Suprapubic skin (tissue), 4 donors: ENCODE measurements at regions not wholly inside any gene's neighbourhood (a gene's known extent, or its start where the extent isn't known, plus 50 kb on each side); places are given as distances from the start of the nearest gene placed in this dataset.

Experiments
- DNase-seq, 2 donors: peaks; one replicate each; pipeline ENCODE4 v3.0.0-alpha.2; 2019; ENCODE audit warnings: low spot score in 2 of 2
- H3K27ac ChIP-seq: fragments of 200-600 bp; sonication (generic); one replicate; pipeline ENCODE4 v1.5.1; 2019
- H3K27me3 ChIP-seq: fragments of 200-600 bp; sonication (generic); one replicate; pipeline ENCODE4 v1.5.1; 2019
- H3K36me3 ChIP-seq: fragments of 200-600 bp; sonication (generic); one replicate; pipeline ENCODE4 v1.5.1; 2019
- H3K4me1 ChIP-seq: fragments of 200-600 bp; sonication (generic); one replicate; pipeline ENCODE4 v1.5.1; 2019
- H3K4me3 ChIP-seq: fragments of 200-600 bp; sonication (generic); one replicate; pipeline ENCODE4 v1.5.1; 2019; ENCODE audit warnings: mild to moderate bottlenecking
- H3K9me3 ChIP-seq: fragments of 200-600 bp; sonication (generic); one replicate; pipeline ENCODE4 v1.5.1; 2019
- EP300 ChIP-seq: sonication (generic); formaldehyde crosslinking; IDR thresholded peaks from one replicate; pipeline ENCODE4 v1.6.1; 2017; ENCODE audit warnings: antibody characterized with exemption
- POLR2A ChIP-seq, 2 donors: fragments of 450-650 bp; IDR thresholded peaks; one replicate each; pipeline ENCODE4 v1.6.1; 2017; ENCODE audit warnings: antibody characterized with exemption in 2 of 2, mild to moderate bottlenecking in 2 of 2, moderate library complexity in 2 of 2
- POLR2AphosphoS5 ChIP-seq, 3 donors: sonication (generic); formaldehyde crosslinking; IDR thresholded peaks; one replicate each; pipeline ENCODE4 v1.6.1; 2017; ENCODE audit warnings: antibody characterized with exemption in 3 of 3
- WGBS: methylation state at CpG from one replicate; pipeline ENCODE4 v1.1.5; 2018; 5-methylcytosine and 5-hydroxymethylcytosine counted together
- TF ChIP-seq, protein P1 (sequence below), 2 donors: fragments of 200-600 bp in 1 of 2; fragments of 450-650 bp in 1 of 2; sonication (generic) in 1 of 2; IDR thresholded peaks; one replicate each; pipeline ENCODE4 v1.5.1; 2016 to 2019; ENCODE audit warnings: antibody characterized with exemption in 2 of 2, mild to moderate bottlenecking in 1 of 2, moderate library complexity in 1 of 2

DNA sequence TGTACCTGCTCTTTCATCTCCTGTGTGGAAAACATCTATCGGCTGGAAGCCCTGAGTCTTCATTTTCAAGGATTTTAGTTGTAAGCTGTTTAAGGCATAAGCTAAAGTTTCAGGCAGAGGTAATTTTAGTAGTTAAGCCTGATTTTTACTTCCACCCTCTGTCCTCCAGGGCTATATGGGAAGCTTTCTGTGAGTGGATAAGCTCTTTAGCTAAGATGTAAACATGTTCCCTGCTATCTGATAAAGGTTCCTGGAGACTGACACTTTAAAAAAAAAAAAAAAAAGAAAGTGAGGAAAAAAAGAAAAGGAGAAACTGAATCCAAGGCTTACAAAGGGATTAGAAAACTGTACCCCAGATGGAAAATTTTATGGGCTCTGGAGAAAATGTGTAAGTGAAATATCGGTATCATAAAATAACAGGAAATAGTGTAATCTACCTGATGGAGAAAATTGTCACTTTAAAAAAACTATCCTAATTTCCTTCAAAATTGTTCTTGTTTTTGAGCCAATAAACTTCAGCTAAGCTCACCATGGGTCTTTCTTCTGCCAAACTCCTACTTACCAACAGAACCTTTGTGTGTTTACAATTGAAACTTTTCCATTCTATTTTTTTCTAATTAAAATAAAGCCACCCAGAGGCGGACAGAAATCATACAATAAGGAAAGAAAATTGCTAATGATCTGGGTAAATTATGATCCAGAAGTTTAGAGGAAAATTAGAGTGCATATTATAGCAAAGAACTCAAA, 180.5 kb downstream of the TGFB2 start:
- Histone ChIP-seq H3K9me3 (no peaks in the 10 kb centered on the region), H3K36me3 (no peaks in the 10 kb centered on the region), H3K27ac (no peak overlapping the region), H3K4me1 (no peaks in the 10 kb centered on the region), H3K4me3 (no peak overlapping the region), H3K27me3 (no peaks in the 10 kb centered on the region)
- DNase-seq = no peak
- 80% methylated on average over 3 of the region's 3 CpGs for WGBS
- TF ChIP-seq EP300 (no peak), POLR2A (IDR thresholded peaks at IDR 0.05) (no peak), POLR2AphosphoS5 (IDR thresholded peaks at IDR 0.05) (no peak)
- TF ChIP-seq, protein P1, sequence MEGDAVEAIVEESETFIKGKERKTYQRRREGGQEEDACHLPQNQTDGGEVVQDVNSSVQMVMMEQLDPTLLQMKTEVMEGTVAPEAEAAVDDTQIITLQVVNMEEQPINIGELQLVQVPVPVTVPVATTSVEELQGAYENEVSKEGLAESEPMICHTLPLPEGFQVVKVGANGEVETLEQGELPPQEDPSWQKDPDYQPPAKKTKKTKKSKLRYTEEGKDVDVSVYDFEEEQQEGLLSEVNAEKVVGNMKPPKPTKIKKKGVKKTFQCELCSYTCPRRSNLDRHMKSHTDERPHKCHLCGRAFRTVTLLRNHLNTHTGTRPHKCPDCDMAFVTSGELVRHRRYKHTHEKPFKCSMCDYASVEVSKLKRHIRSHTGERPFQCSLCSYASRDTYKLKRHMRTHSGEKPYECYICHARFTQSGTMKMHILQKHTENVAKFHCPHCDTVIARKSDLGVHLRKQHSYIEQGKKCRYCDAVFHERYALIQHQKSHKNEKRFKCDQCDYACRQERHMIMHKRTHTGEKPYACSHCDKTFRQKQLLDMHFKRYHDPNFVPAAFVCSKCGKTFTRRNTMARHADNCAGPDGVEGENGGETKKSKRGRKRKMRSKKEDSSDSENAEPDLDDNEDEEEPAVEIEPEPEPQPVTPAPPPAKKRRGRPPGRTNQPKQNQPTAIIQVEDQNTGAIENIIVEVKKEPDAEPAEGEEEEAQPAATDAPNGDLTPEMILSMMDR (IDR thresholded peaks at IDR 0.05) = no peak

DNA sequence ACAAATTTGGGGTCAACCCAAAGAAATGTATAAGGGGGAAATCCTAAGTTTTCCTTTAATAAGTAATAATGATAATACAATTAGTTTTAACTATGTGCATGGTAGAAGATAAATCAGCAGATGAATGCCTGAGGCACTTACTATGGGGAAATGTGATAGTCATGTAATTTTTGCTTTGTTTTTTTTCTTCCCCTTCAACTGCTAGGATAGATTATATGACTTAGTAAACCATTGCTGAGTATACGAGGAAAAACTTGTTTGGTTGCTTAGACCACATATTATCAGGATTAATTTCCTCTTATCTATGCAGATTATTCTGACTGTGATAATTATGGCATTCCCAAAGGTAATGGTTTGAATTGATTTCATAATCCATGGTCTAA, 181.1 kb downstream of the TGFB2 start:
- H3K27me3 ChIP-seq = no peaks in the 10 kb centered on the region
- no peak overlapping the region for H3K4me3 ChIP-seq
- H3K36me3 ChIP-seq = no peaks in the 10 kb centered on the region
- H3K4me1 ChIP-seq = no peaks in the 10 kb centered on the region
- WGBS = 66% methylated on average over 1 of the region's 1 CpG
- TF ChIP-seq EP300 = no peak
- TF ChIP-seq POLR2A (IDR thresholded peaks at IDR 0.05) = no peak
- no peak for TF ChIP-seq POLR2AphosphoS5 (IDR thresholded peaks at IDR 0.05)
- no peak for DNase-seq
- no peak overlapping the region for H3K27ac ChIP-seq
- H3K9me3 ChIP-seq = no peaks in the 10 kb centered on the region

DNA sequence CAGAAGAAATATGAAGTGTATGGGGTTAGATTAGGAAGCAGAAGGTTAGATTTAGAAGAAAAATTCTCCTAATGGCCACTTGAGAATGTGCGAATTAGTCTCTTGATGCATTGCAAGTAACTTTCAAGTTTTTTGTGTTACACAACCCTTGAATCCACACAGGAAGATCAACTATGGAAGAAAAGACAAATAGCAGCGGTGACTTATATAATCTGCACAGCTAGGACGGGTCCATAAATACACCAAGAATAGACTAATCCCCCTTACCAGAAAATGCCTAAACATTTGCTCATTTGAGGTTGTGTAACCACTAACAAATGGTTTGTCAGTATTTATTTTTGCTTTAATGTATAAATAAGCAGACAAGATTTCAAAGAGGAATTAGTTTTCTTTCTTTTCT, 182.6 kb downstream of the TGFB2 start:
- H3K27me3 ChIP-seq = no peaks in the 10 kb centered on the region
- no peak overlapping the region for H3K27ac ChIP-seq
- no peak overlapping the region for H3K4me3 ChIP-seq
- TF ChIP-seq POLR2A (IDR thresholded peaks at IDR 0.05) (no peak), EP300 (no peak), POLR2AphosphoS5 (IDR thresholded peaks at IDR 0.05) (no peak)
- TF ChIP-seq, protein P1 (IDR thresholded peaks at IDR 0.05) = no peak
- no peaks in the 10 kb centered on the region for H3K4me1 ChIP-seq
- H3K9me3 ChIP-seq = no peaks in the 10 kb centered on the region
- WGBS = 93% methylated on average over 3 of the region's 3 CpGs
- H3K36me3 ChIP-seq = no peaks in the 10 kb centered on the region
- no peak for DNase-seq

DNA sequence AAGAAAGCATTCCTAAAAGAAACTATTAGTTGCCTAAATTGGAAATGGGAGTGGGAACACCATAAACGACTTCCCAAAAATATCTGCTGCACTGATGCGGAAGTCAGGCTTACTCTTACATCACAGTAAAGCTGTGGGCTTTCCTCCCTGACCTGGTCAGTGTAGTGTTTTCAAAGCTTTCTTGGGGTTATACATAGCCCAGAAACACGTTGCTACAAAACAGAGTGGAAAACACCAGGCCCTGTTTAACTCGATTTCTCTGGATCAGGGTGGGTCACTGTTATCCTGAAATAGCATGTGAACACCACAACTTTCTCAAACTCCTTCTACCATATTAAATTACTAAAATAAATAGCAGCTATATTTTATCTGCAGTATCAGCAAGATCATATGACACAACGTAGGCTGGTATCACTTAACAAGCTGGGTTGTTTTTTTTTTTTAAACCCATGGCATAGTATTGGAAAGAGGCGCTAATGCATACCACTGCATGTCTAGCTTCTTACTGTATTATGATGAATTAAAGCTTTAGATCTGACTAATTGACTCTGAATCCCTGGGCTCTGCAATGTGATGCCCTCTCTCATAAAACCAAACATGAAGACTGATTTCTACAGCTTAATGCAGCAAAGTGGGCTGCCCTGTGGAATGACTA, 184.6 kb downstream of the TGFB2 start:
- H3K9me3 ChIP-seq = no peaks in the 10 kb centered on the region
- H3K27me3 ChIP-seq = no peaks in the 10 kb centered on the region
- no peak overlapping the region for H3K27ac ChIP-seq
- H3K36me3 ChIP-seq = no peaks in the 10 kb centered on the region
- H3K4me1 ChIP-seq = no peaks in the 10 kb centered on the region
- H3K4me3 ChIP-seq = no peak overlapping the region
- DNase-seq = no peak
- no peak for TF ChIP-seq POLR2A (IDR thresholded peaks at IDR 0.05)
- TF ChIP-seq, protein P1 (IDR thresholded peaks at IDR 0.05) = no peak
- no peak for TF ChIP-seq EP300
- no peak for TF ChIP-seq POLR2AphosphoS5 (IDR thresholded peaks at IDR 0.05)
- 70% methylated on average over 6 of the region's 6 CpGs for WGBS

DNA sequence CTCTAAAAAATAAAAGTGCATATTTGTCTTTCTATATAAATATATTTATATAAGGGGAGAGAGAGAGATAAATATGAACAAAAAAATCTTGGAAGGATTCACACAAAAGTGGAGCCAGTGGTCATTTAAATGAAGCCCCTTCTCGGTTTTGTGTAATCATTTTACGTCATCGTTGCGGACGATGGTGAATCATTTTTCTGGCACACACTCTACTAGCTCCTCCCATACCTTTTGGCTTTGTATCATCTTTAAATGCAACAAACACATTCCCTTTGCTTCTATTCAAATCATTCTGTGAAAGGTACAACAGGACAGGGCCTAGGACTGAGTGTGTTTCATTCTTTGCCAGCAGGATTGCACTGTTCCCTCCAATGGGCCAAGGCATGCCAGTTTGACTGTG, 186.8 kb downstream of the TGFB2 start:
- Histone ChIP-seq H3K9me3 (no peaks in the 10 kb centered on the region), H3K27ac (no peak overlapping the region), H3K27me3 (no peaks in the 10 kb centered on the region), H3K36me3 (no peaks in the 10 kb centered on the region), H3K4me1 (no peaks in the 10 kb centered on the region), H3K4me3 (no peak overlapping the region)
- no peak for DNase-seq
- no peak for TF ChIP-seq POLR2AphosphoS5 (IDR thresholded peaks at IDR 0.05)
- TF ChIP-seq POLR2A (IDR thresholded peaks at IDR 0.05) = no peak
- TF ChIP-seq, protein P1 (IDR thresholded peaks at IDR 0.05) = no peak
- TF ChIP-seq EP300 = no peak
- WGBS = 66% methylated on average over 5 of the region's 5 CpGs
